ACC112 (cell line): ENCODE measurements at regions not wholly inside any gene's neighbourhood (a gene's known extent, or its start where the extent isn't known, plus 50 kb on each side); places are given as distances from the start of the nearest gene placed in this dataset.
"Not testable (repeated sequence)": the region's sequence is repeated elsewhere in the genome, so short reads cannot be mapped to it uniquely, and the experiment has no call there.

ENCODE experiments used
- H2AFZ ChIP-seq: fragments of 200-600 bp; sonication (generic); one replicate; pipeline ENCODE4 v1.6.0; 2017; ENCODE audit warnings: antibody characterized with exemption, low read length; ENCODE audit not compliant: unreplicated experiment
- H3K27ac ChIP-seq: fragments of 200-600 bp; sonication (generic); 2 replicates; pipeline ENCODE4 v1.5.1; 2014; ENCODE audit warnings: low read depth, mild to moderate bottlenecking, antibody characterized with exemption, low read length, moderate library complexity
- H3K27me3 ChIP-seq: fragments of 200-600 bp; sonication (generic); 2 replicates; pipeline ENCODE4 v1.6.1; 2014; ENCODE audit warnings: mild to moderate bottlenecking, antibody characterized with exemption, low read length, moderate library complexity, mixed read lengths; ENCODE audit not compliant: insufficient read depth
- H3K36me3 ChIP-seq: fragments of 200-600 bp; sonication (generic); 2 replicates; pipeline ENCODE4 v1.6.1; 2016; ENCODE audit warnings: mild to moderate bottlenecking, antibody characterized with exemption, low read length, moderate library complexity, mixed read lengths; ENCODE audit not compliant: insufficient read depth
- H3K4me1 ChIP-seq: fragments of 200-600 bp; sonication (generic); one replicate; pipeline ENCODE4 v1.6.1; 2016; ENCODE audit warnings: low read length, mixed read lengths; ENCODE audit not compliant: insufficient read depth, unreplicated experiment, control insufficient read depth
- H3K4me3 ChIP-seq: fragments of 200-600 bp; sonication (generic); 2 replicates; pipeline ENCODE4 v1.5.1; 2014; ENCODE audit warnings: mild to moderate bottlenecking, low read depth, low read length
- H3K79me2 ChIP-seq: fragments of 200-600 bp; sonication (generic); one replicate; pipeline ENCODE4 v1.6.0; 2016; ENCODE audit warnings: low read length; ENCODE audit not compliant: control insufficient read depth, unreplicated experiment, insufficient read depth

DNA sequence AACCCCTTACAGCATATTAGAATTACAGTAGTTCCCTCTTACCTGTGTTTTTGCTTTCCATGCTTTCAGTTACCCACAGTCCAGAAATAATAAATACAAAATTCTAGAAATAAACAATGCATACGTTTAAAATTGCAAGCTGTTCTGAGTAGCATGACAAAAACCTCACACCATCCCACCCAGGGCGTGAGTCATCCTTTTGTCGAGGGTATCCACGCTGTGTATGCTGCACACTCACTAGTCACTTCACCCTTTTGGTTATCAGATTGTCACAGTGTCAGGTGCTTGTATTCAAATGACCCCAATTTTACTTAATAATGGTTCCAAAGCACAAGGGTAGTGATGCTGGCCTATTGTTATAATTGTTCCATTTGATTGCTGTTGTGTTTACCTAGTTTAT is 72.5 kb upstream of the P3H2 start:
- Histone ChIP-seq H3K4me1 (peaks cover 13% of the 10 kb centered on the region), H3K27ac (no peak overlapping the region), H2AFZ (no peak overlapping the region), H3K27me3 (no peaks in the 10 kb centered on the region), H3K36me3 (no peaks in the 10 kb centered on the region), H3K79me2 (no peaks in the 10 kb centered on the region), H3K4me3 (no peak overlapping the region)

DNA sequence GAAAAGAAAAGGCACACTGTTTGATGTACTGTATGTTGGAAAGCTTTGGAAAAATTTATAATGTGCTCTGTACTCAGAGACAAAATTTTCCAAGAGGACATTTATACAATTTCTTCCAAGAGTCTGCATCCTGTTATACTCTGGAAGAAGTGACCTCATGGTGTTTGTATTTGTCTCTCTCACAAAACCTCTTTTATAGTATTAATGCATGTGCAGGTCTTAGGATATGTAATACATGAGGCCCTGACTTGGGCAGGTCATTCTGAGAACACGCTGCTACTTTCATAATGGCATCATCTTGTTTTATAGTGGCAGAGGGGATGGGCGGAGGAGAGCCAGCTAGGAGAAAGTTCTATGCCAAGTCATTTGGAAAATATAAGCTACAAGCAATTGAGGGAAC is 72.0 kb upstream of the P3H2 start:
- Histone ChIP-seq H3K79me2 (no peaks in the 10 kb centered on the region), H2AFZ (peak overlapping the region; percentile 73), H3K27me3 (no peaks in the 10 kb centered on the region), H3K27ac (no peak overlapping the region), H3K4me1 (peaks cover 18% of the 10 kb centered on the region), H3K4me3 (no peak overlapping the region), H3K36me3 (no peaks in the 10 kb centered on the region)

DNA sequence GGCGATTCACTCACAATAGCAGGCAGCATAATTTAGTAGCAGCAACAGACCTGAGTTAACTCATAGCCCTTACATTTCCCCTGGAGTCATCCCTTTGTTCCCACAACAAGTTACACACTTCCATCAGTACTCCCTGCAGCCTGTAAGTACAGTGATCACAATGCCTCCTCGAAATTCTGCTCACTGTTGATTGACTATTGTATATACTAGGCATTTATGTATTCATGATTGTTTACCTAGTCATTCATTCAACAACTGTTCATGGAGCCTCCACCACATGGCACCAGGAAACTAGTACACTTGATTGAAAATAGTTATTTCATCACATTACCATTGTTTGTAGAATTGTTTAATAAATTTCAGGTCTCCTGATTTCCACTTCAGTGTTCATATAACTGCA is 71.4 kb upstream of the P3H2 start:
- Histone ChIP-seq H3K4me1 (peaks cover 18% of the 10 kb centered on the region), H3K79me2 (no peaks in the 10 kb centered on the region), H3K36me3 (no peaks in the 10 kb centered on the region), H3K27ac (no peak overlapping the region), H3K4me3 (no peak overlapping the region), H2AFZ (peak overlapping the region; percentile 73), H3K27me3 (no peaks in the 10 kb centered on the region)

DNA sequence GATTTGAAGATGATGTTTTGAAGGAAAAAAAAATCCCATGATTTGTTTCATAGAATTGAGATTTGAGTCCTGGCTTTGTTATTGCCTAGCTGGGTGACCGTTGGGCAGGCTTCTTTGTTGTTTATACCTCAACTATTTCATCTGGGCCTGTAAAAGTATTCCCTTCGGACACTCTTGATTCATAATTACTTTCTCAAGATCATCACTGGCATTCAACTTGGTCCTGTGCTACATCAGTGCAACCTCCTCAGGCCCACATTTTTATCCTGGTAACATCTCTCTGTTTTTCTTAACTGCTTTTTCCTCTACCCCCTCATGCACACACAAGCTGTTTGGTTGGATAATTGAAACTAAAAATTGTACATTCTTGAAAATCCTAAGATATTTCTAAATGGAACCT is 67.5 kb upstream of the P3H2 start:
- Histone ChIP-seq H3K27ac (no peak overlapping the region), H2AFZ (no peak overlapping the region), H3K27me3 (no peaks in the 10 kb centered on the region), H3K79me2 (no peaks in the 10 kb centered on the region), H3K4me1 (peaks cover 49% of the 10 kb centered on the region), H3K36me3 (no peaks in the 10 kb centered on the region), H3K4me3 (no peak overlapping the region)

DNA sequence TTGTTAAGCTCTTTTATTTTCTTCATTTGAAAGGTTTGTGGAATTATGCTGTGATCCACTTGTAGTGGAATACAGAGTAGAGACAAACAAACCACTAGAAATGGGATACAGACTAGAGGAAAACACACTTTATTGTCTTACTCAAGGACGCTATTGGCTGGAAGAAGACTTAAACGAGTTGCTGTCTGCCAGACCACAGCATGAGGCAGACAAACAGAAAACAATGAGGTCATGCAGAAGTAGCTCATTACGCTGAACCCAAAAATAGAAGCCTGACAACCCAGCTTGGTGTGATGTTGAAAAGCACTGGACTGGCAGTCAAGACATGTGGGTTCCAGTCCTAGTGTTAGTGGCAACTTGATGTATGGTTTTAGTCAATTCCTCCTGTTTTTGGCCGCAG is 62.4 kb upstream of the P3H2 start:
- no peaks in the 10 kb centered on the region for H3K27me3 ChIP-seq
- peak overlapping the region; percentile 28; the same call in 1 of the 2 replicates for H3K4me3 ChIP-seq
- peaks cover 67% of the 10 kb centered on the region for H3K4me1 ChIP-seq
- no peaks in the 10 kb centered on the region for H3K79me2 ChIP-seq
- H2AFZ ChIP-seq: peak overlapping the region; percentile 83
- H3K27ac ChIP-seq: peak overlapping the region; percentile 95
- no peaks in the 10 kb centered on the region for H3K36me3 ChIP-seq

DNA sequence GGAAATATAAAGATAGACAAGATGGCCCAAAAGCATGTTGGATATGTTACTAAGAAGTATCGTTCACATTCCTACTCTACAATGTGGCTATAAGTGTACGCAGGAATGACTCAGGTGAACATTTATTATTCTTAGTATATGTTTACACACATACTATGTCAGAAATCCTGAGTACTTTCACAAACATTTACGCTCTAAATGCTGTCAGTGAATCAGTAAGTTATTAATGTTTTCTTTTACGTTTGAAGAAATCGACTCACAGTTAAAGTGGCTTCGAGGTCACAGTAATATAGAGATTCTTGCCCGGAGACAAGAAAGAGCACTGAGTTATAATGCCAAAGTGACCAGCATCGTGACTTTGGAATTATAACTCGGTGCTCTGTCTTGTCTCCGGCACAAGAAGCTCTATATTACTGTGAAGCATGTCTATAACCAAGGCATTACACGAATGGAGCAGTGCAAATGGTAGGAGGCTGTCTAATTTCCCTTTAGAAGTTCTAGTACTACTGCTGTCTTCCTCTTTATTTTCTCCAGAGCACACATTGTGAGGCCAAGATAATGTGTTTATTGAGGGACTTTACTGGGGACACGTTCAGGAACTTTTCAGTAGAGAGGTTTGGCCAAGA is 61.8 kb upstream of the P3H2 start:
- peak overlapping the region; percentile 28; the same call in 1 of the 2 replicates for H3K4me3 ChIP-seq
- H3K27ac ChIP-seq: peak overlapping the region; percentile 95
- H2AFZ ChIP-seq: peak overlapping the region; percentile 83

DNA sequence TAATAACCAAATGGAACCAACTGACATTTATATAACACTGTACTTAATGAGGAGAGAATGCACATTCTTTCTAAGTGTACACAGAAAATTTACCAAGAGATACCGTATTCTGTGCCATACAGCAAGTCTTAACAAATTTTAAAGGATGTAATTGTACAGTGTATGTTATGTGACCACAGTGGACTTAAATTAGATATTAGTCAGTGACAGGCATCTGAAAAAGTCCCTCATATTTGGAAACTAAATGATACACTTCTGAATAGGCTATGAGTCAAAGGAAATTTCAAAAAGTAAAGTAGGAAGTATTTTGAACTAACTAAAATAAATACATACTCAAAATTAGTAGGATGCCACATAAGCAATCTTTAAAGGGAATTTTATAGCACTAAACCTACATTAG is 59.6 kb upstream of the P3H2 start:
- Histone ChIP-seq H3K4me3 (peak overlapping the region; percentile 8; the same call in 1 of the 2 replicates), H3K27me3 (no peaks in the 10 kb centered on the region), H3K27ac (peak overlapping the region; percentile 79), H3K4me1 (peaks cover 50% of the 10 kb centered on the region), H2AFZ (no peak overlapping the region), H3K79me2 (no peaks in the 10 kb centered on the region), H3K36me3 (no peaks in the 10 kb centered on the region)

More for the DNA sequence above, 61.8 kb upstream of the P3H2 start:
- no peaks in the 10 kb centered on the region for H3K36me3 ChIP-seq
- peaks cover 62% of the 10 kb centered on the region for H3K4me1 ChIP-seq
- H3K79me2 ChIP-seq: no peaks in the 10 kb centered on the region
- no peaks in the 10 kb centered on the region for H3K27me3 ChIP-seq

DNA sequence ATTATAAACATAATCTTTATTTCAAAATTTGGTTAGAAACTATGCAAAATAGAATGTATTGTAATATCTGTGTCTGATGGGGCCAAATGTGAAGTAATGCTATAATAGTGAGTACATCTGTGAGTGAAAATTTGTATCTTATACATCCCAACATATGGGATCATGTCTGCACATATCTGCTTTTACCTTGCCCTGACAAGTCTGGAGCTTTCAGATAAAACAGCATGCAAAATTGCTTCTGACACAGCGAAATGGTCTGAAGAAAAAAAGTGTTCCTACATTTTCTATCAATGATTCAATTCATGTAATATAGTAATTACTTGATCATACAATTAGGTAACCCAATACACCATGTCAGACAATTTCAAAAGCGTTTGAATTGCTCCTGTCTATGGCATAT is 58.1 kb upstream of the P3H2 start:
- Histone ChIP-seq H3K27me3 (no peaks in the 10 kb centered on the region), H3K27ac (no peak overlapping the region), H3K79me2 (no peaks in the 10 kb centered on the region), H2AFZ (no peak overlapping the region), H3K4me3 (no peak overlapping the region), H3K4me1 (peaks cover 48% of the 10 kb centered on the region), H3K36me3 (no peaks in the 10 kb centered on the region)

DNA sequence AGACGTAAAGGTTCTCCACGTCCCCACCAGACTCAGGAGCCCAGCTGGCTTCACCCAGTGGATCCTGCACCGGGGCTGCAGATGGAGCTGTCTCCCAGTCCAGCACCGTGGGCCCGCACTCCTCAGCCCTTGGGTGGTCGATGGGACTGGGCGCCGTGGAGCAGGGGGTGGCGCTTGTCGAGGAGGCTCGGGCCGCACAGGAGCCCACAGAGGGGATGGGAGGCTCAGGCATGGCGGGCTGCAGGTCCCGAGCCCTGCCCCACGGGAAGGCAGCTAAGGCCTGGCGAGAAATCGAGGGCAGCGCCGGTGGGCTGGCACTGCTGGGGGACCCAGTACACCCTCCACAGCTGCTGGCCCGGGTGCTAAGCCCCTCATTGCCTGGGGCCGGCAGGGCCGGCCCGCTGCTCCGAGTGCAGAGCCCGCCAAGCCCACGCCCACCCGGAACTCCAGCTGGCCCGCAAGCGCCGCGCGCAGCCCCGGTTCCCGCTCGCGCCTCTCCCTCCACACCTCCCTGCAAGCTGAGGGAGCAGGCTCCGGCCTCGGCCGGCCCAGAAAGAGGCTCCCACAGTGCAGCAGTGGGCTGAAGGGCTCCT is 56.3 kb upstream of the P3H2 start:
- H3K4me1 ChIP-seq: peaks cover 44% of the 10 kb centered on the region
- H3K27me3 ChIP-seq, H3K36me3 ChIP-seq, H3K27ac ChIP-seq, H3K4me3 ChIP-seq, H3K79me2 ChIP-seq, H2AFZ ChIP-seq: not testable (repeated sequence)

DNA sequence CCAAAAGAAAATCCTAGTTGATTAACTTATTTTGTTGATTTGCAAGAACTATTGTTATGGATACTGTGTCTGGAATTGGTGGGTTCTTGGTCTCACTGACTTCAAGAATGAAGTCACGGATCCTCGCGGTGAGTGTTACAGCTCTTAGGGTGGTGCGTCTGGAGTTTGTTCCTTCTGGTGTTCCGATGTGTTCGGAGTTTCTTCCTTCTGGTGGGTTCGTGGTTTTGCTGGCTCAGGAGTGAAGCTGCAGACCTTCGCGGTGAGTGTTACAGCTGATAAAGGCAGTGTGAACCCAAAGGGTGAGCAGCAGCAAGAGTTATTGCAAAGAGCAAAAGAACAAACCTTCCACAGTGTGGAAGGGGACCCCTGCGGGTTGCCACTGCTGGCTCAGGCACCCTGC is 55.4 kb upstream of the P3H2 start:
- peaks cover 44% of the 10 kb centered on the region for H3K4me1 ChIP-seq
- H3K79me2 ChIP-seq, H3K27me3 ChIP-seq, H3K36me3 ChIP-seq, H3K27ac ChIP-seq, H3K4me3 ChIP-seq: not testable (repeated sequence)
- H2AFZ ChIP-seq: peak overlapping the region; percentile 33

DNA sequence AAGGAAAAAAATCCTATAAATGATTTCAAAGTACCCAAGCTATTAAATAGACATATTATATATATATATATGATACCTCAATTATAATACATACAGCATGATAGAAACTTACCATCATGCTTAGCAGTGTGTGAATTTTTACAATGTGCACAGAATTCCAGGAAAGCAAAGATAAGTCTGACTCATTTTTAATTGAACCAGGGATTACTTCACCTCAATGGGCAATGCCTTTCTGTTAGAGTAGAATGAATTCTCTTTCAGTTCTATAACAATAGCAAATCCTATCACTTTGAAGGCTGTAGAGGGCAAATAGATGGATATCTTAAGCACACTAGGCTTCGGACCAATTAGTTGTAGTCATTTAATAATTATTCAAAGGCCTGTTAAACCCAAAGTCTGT is 54.8 kb upstream of the P3H2 start:
- Histone ChIP-seq H3K27me3 (no peaks in the 10 kb centered on the region), H3K79me2 (no peaks in the 10 kb centered on the region), H3K36me3 (no peaks in the 10 kb centered on the region), H3K4me3 (no peak overlapping the region), H2AFZ (peak overlapping the region; percentile 33), H3K4me1 (peaks cover 41% of the 10 kb centered on the region), H3K27ac (0 out of 2 replicates have a peak overlapping the region, but pooled peaks have one; percentile 25)
